LNCAP (cell line): ENCODE measurements at regions not wholly inside any gene's neighbourhood (a gene's known extent, or its start where the extent isn't known, plus 50 kb on each side); places are given as distances from the start of the nearest gene placed in this dataset.

Experiments
- TF ChIP-seq, protein P1 (sequence below): fragments of 450-650 bp; IDR thresholded peaks from 2 replicates; pipeline ENCODE4 v1.5.1; 2017; ENCODE audit warnings: mild to moderate bottlenecking

DNA sequence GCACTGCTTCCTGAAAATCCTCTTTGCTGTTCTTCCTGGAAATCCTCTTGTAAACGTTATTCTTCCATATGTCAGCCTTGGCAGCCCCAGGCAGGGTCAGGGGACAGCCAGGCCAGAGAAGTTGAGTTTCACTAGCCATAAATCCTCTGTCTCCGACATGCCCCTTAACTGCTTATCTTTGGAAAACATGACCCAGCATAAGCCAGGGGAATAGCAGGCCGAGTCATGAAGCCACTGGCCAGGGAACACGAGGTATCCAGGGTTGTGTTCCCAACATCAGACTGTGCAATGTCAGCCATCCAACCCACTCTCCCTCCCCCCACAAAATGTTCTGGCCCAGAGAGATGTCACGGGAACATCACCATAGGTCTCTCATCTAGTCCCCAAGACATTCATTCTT is 453.9 kb downstream of the MED13L start:
- TF ChIP-seq, protein P1, sequence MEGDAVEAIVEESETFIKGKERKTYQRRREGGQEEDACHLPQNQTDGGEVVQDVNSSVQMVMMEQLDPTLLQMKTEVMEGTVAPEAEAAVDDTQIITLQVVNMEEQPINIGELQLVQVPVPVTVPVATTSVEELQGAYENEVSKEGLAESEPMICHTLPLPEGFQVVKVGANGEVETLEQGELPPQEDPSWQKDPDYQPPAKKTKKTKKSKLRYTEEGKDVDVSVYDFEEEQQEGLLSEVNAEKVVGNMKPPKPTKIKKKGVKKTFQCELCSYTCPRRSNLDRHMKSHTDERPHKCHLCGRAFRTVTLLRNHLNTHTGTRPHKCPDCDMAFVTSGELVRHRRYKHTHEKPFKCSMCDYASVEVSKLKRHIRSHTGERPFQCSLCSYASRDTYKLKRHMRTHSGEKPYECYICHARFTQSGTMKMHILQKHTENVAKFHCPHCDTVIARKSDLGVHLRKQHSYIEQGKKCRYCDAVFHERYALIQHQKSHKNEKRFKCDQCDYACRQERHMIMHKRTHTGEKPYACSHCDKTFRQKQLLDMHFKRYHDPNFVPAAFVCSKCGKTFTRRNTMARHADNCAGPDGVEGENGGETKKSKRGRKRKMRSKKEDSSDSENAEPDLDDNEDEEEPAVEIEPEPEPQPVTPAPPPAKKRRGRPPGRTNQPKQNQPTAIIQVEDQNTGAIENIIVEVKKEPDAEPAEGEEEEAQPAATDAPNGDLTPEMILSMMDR: no peak

DNA sequence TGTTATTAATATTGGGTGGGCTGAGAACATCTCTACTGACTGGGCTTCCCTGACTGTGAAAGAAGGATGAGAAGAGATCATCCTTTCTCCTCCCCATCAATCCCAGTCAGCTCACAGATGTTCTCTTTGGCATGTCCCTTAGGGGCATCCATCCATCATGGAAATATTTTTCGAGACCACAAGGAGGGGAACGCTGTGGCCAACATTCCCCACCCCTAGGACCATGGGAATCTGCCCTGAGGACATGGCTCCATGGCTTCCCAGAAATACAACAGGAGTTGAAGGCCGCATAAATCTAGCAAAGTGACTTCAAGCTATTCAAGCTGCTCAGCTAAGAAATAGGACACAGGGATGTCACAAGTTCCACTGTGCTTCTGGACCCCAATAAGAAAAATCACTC is 456.8 kb downstream of the MED13L start:
- TF ChIP-seq, protein P1: no peak

DNA sequence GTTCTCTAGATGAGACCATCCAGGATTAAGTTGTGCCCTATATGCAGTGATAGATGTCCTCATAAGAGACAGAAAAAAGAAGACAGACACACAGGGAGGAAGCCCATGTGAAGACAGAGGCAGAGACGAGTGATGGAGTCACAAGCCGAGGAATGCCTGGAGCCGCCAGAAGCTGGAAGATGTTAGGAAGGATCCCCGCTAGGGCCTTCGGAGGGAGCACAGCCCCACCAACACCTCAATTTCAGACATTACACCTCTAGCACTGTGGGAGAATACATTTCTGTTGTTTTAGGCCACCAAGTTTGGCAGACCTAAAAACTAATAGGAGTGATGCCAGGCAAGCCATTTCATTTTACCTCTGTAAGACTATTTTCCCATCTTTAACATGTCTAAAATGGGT is 458.5 kb downstream of the MED13L start:
- TF ChIP-seq, protein P1: no peak

DNA sequence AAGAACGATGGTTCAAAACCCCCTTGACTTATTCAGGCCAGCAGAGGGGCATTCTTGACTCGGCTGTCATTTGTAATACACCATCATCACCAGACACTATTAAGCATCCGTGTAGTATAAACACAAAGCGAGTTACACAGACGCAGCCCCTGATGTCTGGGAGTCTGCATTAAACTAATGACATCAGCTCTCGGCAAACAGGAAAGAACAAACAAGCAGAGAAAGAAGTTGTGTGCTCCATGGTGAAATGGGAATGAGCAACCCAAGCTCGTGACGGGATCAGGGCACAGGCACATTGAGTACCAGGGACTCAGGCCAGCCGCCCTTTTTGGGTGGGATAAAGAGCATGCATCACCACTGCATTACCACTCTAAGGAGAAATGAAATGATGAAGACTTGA is 460.1 kb downstream of the MED13L start:
- TF ChIP-seq, protein P1: no peak

DNA sequence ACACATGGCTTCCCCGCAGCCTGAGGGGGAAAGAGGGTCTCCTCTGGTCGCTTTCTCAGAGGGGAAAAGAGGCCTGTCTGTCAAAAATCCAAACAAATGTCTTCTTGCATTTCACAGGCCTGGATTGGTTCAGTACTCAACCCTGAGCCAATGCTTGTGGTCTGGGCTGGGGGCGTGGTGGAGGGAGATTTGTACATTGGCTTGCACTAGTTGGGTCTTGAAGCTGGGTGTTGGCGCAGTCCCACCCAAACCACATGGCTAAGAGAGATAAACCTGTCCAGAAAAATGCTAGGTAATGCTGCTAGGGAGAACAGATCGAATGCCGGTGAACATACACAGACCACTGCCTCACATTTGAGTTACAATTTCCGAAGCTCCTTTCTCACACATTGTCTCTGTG is 461.6 kb downstream of the MED13L start:
- TF ChIP-seq, protein P1: no peak

DNA sequence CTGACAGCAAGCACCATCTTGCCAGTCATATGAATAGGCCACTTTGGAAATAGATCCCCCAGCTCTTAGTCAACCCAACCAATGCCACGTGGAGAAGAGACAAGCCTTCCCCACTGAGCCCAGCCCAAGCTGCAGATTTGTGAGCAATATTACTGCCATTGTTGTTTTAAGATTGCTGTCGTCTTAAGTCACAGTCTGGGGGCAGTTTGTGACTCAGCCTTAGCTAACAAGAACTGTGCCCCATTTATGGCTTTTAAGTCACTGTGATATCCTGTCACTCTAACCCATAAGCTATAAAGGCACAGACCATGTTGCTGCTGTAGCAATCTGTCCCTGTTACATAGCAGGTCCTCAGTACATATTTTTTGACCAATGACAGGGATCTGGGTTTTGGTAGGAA is 464.2 kb downstream of the MED13L start:
- TF ChIP-seq, protein P1: no peak

DNA sequence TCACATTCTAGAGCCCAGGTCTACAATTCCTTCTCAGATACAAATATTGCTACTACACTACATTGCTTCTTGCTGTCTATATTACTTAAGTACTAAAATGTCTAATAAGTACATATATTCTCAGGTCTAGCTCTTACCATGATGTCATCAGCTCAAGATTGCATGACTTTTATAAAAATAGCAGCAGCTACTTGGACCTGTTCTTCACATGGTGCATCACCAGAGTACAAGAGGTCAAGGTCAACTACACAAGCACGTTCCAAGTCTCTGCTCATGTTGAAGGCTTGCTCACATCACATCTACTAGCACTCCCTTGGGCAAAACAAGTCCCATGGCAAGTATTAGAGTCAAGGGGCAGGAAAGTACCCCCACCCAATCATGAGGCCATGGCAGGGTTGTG is 465.6 kb downstream of the MED13L start:
- TF ChIP-seq, protein P1: no peak

DNA sequence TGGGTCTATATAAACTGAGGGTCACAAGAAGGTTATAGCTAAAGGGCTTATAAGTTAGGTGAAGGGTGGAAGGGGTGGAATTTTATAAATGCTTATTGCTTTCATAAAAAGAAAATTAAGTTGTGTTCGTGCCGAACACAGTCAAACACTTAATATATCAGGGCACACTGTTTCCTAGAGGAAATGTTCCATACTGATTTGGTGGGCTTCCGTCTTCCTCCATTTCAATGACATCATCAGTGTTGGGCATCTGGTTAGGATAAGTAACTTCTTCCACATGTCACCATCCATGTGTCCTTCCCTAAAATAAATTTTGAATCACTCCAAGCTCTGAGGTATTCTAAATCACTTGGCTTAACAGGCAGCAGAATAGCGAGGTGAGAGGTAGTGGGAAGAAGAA is 466.4 kb downstream of the MED13L start:
- TF ChIP-seq, protein P1: no peak
